T-helper 2 cell treated with Interferon-gamma antibody and Interleukin-4, amounts not matched to agents 5 μg/mL and 100 μg/mL, for 36 hours (primary cell): ENCODE measurements at regions not wholly inside any gene's neighbourhood (a gene's known extent, or its start where the extent isn't known, plus 50 kb on each side); places are given as distances from the start of the nearest gene placed in this dataset.

Experiments used
- DNase-seq: peaks from one replicate; pipeline ENCODE4 v3.0.0; 2021; ENCODE audit warnings: low spot score
- H3K27ac Mint-ChIP-seq: one replicate; pipeline ENCODE4 v1.8.0; 2021; ENCODE audit warnings: mild to moderate bottlenecking, mixed read lengths
- H3K27me3 Mint-ChIP-seq: one replicate; pipeline ENCODE4 v1.8.0; 2021; ENCODE audit warnings: low read depth, mixed read lengths
- H3K36me3 Mint-ChIP-seq: one replicate; pipeline ENCODE4 v1.8.0; 2021; ENCODE audit warnings: low read depth, mixed read lengths
- H3K4me1 Mint-ChIP-seq: one replicate; pipeline ENCODE4 v1.8.0; 2021; ENCODE audit warnings: low read depth, mixed read lengths
- H3K4me3 Mint-ChIP-seq: one replicate; pipeline ENCODE4 v1.8.0; 2022; ENCODE audit warnings: mild to moderate bottlenecking, moderate library complexity, mixed read lengths
- H3K9me3 Mint-ChIP-seq: one replicate; pipeline ENCODE4 v1.8.0; 2021; ENCODE audit warnings: mixed read lengths

DNA sequence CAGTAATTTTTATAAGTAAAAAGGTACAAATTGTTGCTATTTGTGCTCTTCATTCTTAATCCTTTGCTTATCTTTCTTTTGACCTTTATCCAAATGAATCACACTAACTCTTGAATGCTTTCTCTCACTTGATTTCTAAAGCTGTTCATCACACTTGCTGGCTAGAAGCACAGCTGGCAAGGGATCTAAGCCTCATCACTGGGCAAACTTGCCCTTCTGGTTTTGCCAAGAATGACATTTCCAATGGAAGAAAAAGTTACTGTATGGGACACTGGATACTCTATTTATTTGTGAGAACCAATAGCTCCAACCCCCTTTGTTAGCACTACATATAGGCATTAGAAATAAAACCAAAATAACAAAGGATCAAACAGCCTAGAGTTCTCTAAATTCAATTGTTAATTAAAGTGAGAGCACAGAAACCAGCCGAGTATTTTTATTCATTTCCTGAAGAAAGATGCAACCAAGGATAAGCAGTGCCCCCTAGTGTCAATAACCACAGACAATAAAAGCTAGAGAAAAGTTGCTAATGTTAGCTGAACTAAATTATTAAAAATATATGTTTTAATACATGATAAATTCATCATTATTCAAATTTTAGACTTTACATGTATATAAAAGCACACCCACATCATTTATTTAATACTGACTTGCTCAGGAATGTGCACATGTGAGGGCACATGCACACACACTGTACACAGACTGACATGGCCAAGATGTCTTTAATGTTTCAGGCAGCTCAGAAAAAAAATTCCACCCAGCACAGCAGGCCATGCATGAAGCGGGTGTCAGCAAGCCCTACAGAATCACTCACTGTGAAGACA, 59.8 kb upstream of the POU5F2 start:
- Mint-ChIP-seq H3K27me3 (peaks cover 2% of the 10 kb centered on the region), H3K4me1 (no peaks in the 10 kb centered on the region), H3K27ac (no peak overlapping the region), H3K36me3 (no peaks in the 10 kb centered on the region), H3K4me3 (no peak overlapping the region), H3K9me3 (no peaks in the 10 kb centered on the region)
- no peak for DNase-seq

DNA sequence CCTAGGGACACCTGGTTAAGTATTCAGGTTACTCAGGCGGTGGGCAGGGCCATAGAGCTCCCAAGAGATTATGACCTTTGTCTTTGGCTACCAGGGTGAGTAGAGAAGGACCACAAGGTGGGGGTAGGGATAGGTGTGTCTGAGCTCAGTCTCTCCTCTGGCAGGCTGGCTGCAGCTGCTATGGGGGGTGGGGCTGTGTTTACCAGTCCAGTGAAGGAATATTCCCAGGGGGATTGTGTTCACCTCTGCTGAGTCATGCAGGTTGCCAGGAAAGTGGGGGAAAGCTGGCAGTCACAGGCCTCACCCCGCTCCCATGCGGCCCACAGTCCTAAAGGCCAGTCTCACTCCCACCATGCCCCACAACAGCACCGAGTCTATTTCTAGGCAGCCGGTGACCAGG, 53.6 kb upstream of the POU5F2 start:
- DNase-seq, result no peak
- peaks cover 3% of the 10 kb centered on the region for H3K36me3 Mint-ChIP-seq

DNA sequence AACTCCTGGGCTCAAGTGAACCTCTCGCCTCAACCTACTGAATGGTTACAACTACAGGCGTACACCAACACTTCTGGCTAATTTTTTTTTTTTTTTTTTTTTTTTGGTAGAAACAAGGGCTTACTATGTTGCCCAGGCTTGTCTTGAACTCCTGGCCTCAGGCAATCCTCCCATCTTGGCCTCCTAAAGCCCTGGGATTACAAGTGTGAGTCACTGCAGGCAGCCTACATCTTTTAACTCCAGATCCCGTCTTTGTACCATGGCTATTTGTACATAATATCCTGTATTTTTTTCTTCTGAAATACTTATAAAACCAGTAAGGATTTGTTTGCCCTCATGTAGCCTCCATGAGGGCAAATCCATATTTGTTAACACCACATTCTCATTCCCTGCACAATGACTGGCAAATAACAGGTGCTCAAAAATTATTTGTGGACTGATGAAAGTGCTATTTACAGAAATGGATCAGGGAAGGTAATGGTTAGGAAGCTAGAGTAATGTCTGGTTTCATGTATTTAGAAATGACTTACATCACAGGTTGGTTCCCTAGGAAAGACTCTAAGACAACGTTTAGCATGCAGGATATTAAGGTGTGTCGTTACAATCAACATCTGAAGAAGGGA, 51.9 kb upstream of the POU5F2 start:
- Mint-ChIP-seq H3K27me3 (no peaks in the 10 kb centered on the region), H3K9me3 (no peaks in the 10 kb centered on the region), H3K4me1 (no peaks in the 10 kb centered on the region), H3K36me3 (peaks cover 3% of the 10 kb centered on the region), H3K4me3 (no peak overlapping the region), H3K27ac (no peak overlapping the region)
- DNase-seq, result no peak

More for the DNA sequence above, 53.6 kb upstream of the POU5F2 start:
- H3K9me3 Mint-ChIP-seq, result no peaks in the 10 kb centered on the region
- H3K27ac Mint-ChIP-seq, result no peak overlapping the region
- H3K4me1 Mint-ChIP-seq, result no peaks in the 10 kb centered on the region
- no peak overlapping the region for H3K4me3 Mint-ChIP-seq
- H3K27me3 Mint-ChIP-seq, result peaks cover 2% of the 10 kb centered on the region

DNA sequence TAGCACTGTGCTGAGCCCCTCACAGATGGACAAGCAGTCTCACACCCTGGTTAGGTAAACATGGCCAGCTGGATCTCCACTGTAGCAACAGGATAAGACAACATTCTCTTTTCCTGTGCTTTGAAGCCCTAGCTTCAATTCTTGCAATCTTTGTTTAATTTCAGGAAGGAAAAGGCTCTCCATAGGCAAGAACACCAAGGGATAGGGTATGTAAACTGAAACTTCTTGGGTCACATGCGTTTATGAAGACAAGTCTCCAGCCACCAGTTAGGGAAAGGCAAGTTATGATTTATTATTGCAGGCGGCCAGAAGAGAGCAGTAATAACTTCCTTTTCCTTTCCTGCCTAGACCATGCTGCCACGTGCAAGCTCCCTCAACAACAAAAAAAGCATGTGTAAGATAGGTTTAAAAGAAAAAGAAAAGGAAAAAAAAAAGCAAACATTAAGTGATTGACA, 50.1 kb upstream of the POU5F2 start:
- Mint-ChIP-seq H3K27ac (no peak overlapping the region), H3K27me3 (no peaks in the 10 kb centered on the region), H3K9me3 (no peaks in the 10 kb centered on the region)

More for the DNA sequence above, 50.1 kb upstream of the POU5F2 start:
- no peak for DNase-seq
- Mint-ChIP-seq H3K4me3 (no peak overlapping the region), H3K4me1 (no peaks in the 10 kb centered on the region), H3K36me3 (peaks cover 3% of the 10 kb centered on the region)
